ENCODE measurements at regions not wholly inside any gene's neighbourhood (a gene's known extent, or its start where the extent isn't known, plus 50 kb on each side); places are given as distances from the start of the nearest gene placed in this dataset.
"Not testable (repeated sequence)": the region's sequence is repeated elsewhere in the genome, so short reads cannot be mapped to it uniquely, and the experiment has no call there.

- POLR2A ChIA-PET = not testable (repeated sequence)
These were observed 240.2 kb upstream of the PLGLB2 start for GRCh38 chr2:87507378-87508348.

GRCh38 chr2:87511195-87511778 lies 236.6 kb upstream of the PLGLB2 start:
- BruUV-seq (replicated peaks); ATAC-seq; H3K36me3 ChIP-seq (ENCODE audit: control insufficient read depth in 1 of 2, insufficient read depth in 2 of 2, low read length in 2 of 2); CTCF ChIA-PET; POLR2A ChIA-PET; DNase-seq (ENCODE audit: low read depth, low spot score); H3K9me2 ChIP-seq (ENCODE audit: insufficient read depth); intact Hi-C loops (cut with micrococcal nuclease); RAD21 ChIA-PET (ENCODE audit: low non-redundant PET in 1 of 2, low total read pairs in 2 of 2, uncharacterized antibody in 2 of 2, unreplicated experiment in 2 of 2); H2AFZ ChIP-seq (ENCODE audit: low read depth, low read length, poor library complexity, severe bottlenecking); H3K27ac ChIP-seq (ENCODE audit: low read depth, low read length); H3K9me3 ChIP-seq (ENCODE audit: control insufficient read depth in 1 of 2, insufficient read depth in 1 of 2, low read depth in 1 of 2, low read length in 2 of 2); H3K4me3 ChIP-seq (replicated peaks in 1 of 2; ENCODE audit: low read depth in 1 of 2, low read length in 2 of 2); H3K4me2 ChIP-seq (ENCODE audit: low read length); H3K4me1 ChIP-seq (ENCODE audit: control insufficient read depth in 1 of 2, insufficient read depth in 2 of 2, low read length in 2 of 2); H3K79me2 ChIP-seq (ENCODE audit: insufficient read depth, low read length); H3K9ac ChIP-seq (ENCODE audit: low read length); H3K27me3 ChIP-seq (ENCODE audit: insufficient read depth, low read length); H4K20me1 ChIP-seq (ENCODE audit: insufficient read depth): not testable (repeated sequence)

More at GRCh38 chr2:87507378-87508348, 240.2 kb upstream of the PLGLB2 start:
- H3K9ac ChIP-seq (ENCODE audit: low read length); H3K27ac ChIP-seq (ENCODE audit: low read depth, low read length); H3K4me2 ChIP-seq (ENCODE audit: low read length); CTCF ChIA-PET; H3K9me2 ChIP-seq (ENCODE audit: insufficient read depth); H3K4me3 ChIP-seq (replicated peaks in 1 of 2; ENCODE audit: low read depth in 1 of 2, low read length in 2 of 2); intact Hi-C loops (cut with micrococcal nuclease); DNase-seq (ENCODE audit: low read depth, low spot score); H3K9me3 ChIP-seq (ENCODE audit: control insufficient read depth in 1 of 2, insufficient read depth in 1 of 2, low read depth in 1 of 2, low read length in 2 of 2); H3K27me3 ChIP-seq (ENCODE audit: insufficient read depth, low read length); H3K36me3 ChIP-seq (ENCODE audit: control insufficient read depth in 1 of 2, insufficient read depth in 2 of 2, low read length in 2 of 2); ATAC-seq; H2AFZ ChIP-seq (ENCODE audit: low read depth, low read length, poor library complexity, severe bottlenecking); H4K20me1 ChIP-seq (ENCODE audit: insufficient read depth); H3K79me2 ChIP-seq (ENCODE audit: insufficient read depth, low read length); H3K4me1 ChIP-seq (ENCODE audit: control insufficient read depth in 1 of 2, insufficient read depth in 2 of 2, low read length in 2 of 2); BruUV-seq (replicated peaks); RAD21 ChIA-PET (ENCODE audit: low non-redundant PET in 1 of 2, low total read pairs in 2 of 2, uncharacterized antibody in 2 of 2, unreplicated experiment in 2 of 2): not testable (repeated sequence)

GRCh38 chr2:87512864-87513530 lies 234.9 kb upstream of the PLGLB2 start:
- H3K4me3 ChIP-seq (replicated peaks in 1 of 2; ENCODE audit: low read depth in 1 of 2, low read length in 2 of 2); H3K9me3 ChIP-seq (ENCODE audit: control insufficient read depth in 1 of 2, insufficient read depth in 1 of 2, low read depth in 1 of 2, low read length in 2 of 2); RAD21 ChIA-PET (ENCODE audit: low non-redundant PET in 1 of 2, low total read pairs in 2 of 2, uncharacterized antibody in 2 of 2, unreplicated experiment in 2 of 2); H2AFZ ChIP-seq (ENCODE audit: low read depth, low read length, poor library complexity, severe bottlenecking); H3K27ac ChIP-seq (ENCODE audit: low read depth, low read length); H3K27me3 ChIP-seq (ENCODE audit: insufficient read depth, low read length); CTCF ChIA-PET; DNase-seq (ENCODE audit: low read depth, low spot score); BruUV-seq (replicated peaks); H3K9me2 ChIP-seq (ENCODE audit: insufficient read depth); ATAC-seq; intact Hi-C loops (cut with micrococcal nuclease); H3K4me2 ChIP-seq (ENCODE audit: low read length); H3K4me1 ChIP-seq (ENCODE audit: control insufficient read depth in 1 of 2, insufficient read depth in 2 of 2, low read length in 2 of 2); H4K20me1 ChIP-seq (ENCODE audit: insufficient read depth); H3K9ac ChIP-seq (ENCODE audit: low read length); POLR2A ChIA-PET; H3K36me3 ChIP-seq (ENCODE audit: control insufficient read depth in 1 of 2, insufficient read depth in 2 of 2, low read length in 2 of 2): not testable (repeated sequence)
- peaks cover 12% of the 10 kb centered on the region for H3K79me2 ChIP-seq (ENCODE audit: insufficient read depth, low read length)

GRCh38 chr2:87514034-87514433 lies 233.9 kb upstream of the PLGLB2 start:
- intact Hi-C loops (cut with micrococcal nuclease); CTCF ChIA-PET; RAD21 ChIA-PET (ENCODE audit: low non-redundant PET in 1 of 2, low total read pairs in 2 of 2, uncharacterized antibody in 2 of 2, unreplicated experiment in 2 of 2); H3K4me3 ChIP-seq (replicated peaks in 1 of 2; ENCODE audit: low read depth in 1 of 2, low read length in 2 of 2); H3K4me1 ChIP-seq (ENCODE audit: control insufficient read depth in 1 of 2, insufficient read depth in 2 of 2, low read length in 2 of 2); H3K9me2 ChIP-seq (ENCODE audit: insufficient read depth); H4K20me1 ChIP-seq (ENCODE audit: insufficient read depth); BruUV-seq (replicated peaks); H3K4me2 ChIP-seq (ENCODE audit: low read length); H3K9ac ChIP-seq (ENCODE audit: low read length); H3K27me3 ChIP-seq (ENCODE audit: insufficient read depth, low read length); ATAC-seq; H3K36me3 ChIP-seq (ENCODE audit: control insufficient read depth in 1 of 2, insufficient read depth in 2 of 2, low read length in 2 of 2); H2AFZ ChIP-seq (ENCODE audit: low read depth, low read length, poor library complexity, severe bottlenecking); H3K27ac ChIP-seq (ENCODE audit: low read depth, low read length); H3K9me3 ChIP-seq (ENCODE audit: control insufficient read depth in 1 of 2, insufficient read depth in 1 of 2, low read depth in 1 of 2, low read length in 2 of 2); POLR2A ChIA-PET; DNase-seq (ENCODE audit: low read depth, low spot score): not testable (repeated sequence)
- peaks cover 15% of the 10 kb centered on the region; the same call in 1 of the 2 replicates for H3K79me2 ChIP-seq (ENCODE audit: insufficient read depth, low read length)
